Keratinocyte (primary cell): ENCODE measurements at regions not wholly inside any gene's neighbourhood (a gene's known extent, or its start where the extent isn't known, plus 50 kb on each side); places are given as distances from the start of the nearest gene placed in this dataset.

ENCODE experiments used
- DNase-seq: peaks from one replicate; pipeline ENCODE4 v3.0.0-alpha.2; 2011; ENCODE audit warnings: low read depth, missing footprints, low spot score
- FAIRE-seq: peaks from 2 replicates; lab custom pipeline; 2011; peaks lifted over from hg19 to GRCh38; lab: Jason Lieb, UNC
- H2AFZ ChIP-seq: 2 replicates; pipeline ENCODE4 v1.6.0; 2012; ENCODE audit warnings: low read length, control low read depth, inconsistent platforms; ENCODE audit not compliant: control insufficient read depth
- H3K27ac ChIP-seq: 2 replicates; pipeline ENCODE4 v1.5.1; 2011; ENCODE audit warnings: low read length; ENCODE audit not compliant: control insufficient read depth, insufficient read depth
- H3K27me3 ChIP-seq: 3 replicates; pipeline ENCODE4 v1.6.0; 2011; ENCODE audit warnings: low read length; ENCODE audit not compliant: control insufficient read depth, insufficient read depth; ENCODE audit errors: extremely low read depth
- H3K36me3 ChIP-seq, 2 experiments: 2 replicates in 1 of 2; 3 replicates in 1 of 2; pipeline ENCODE4 v1.5.1; 2011; ENCODE audit warnings: low read length in 2 of 2, mild to moderate bottlenecking in 1 of 2; ENCODE audit not compliant: control insufficient read depth in 2 of 2, insufficient read depth in 2 of 2; ENCODE audit errors: extremely low read depth in 1 of 2
- H3K4me1 ChIP-seq: 3 replicates; pipeline ENCODE4 v1.5.1; 2011; ENCODE audit warnings: low read length; ENCODE audit not compliant: control insufficient read depth, insufficient read depth; ENCODE audit errors: extremely low read depth
- H3K4me2 ChIP-seq: 3 replicates; pipeline ENCODE4 v1.6.0; 2011; ENCODE audit warnings: low read depth, low read length; ENCODE audit not compliant: control insufficient read depth, insufficient read depth; ENCODE audit errors: extremely low read depth
- H3K4me3 ChIP-seq, 3 experiments: fragments of 200-600 bp in 1 of 3; sonication (generic) in 1 of 3; 2 replicates in 2 of 3; 3 replicates in 1 of 3; pipeline ENCODE4 v1.5.1; 2011 to 2016; ENCODE audit warnings: low read length in 3 of 3, mild to moderate bottlenecking in 3 of 3, control low read depth in 2 of 3, inconsistent platforms in 1 of 3, low read depth in 1 of 3, mixed read lengths in 1 of 3, mixed run types in 1 of 3, moderate library complexity in 1 of 3; ENCODE audit not compliant: control insufficient read depth in 2 of 3, insufficient read depth in 2 of 3; ENCODE audit errors: extremely low read depth in 1 of 3
- H3K79me2 ChIP-seq: 2 replicates; pipeline ENCODE4 v1.6.0; 2012; ENCODE audit warnings: low read length; ENCODE audit not compliant: control insufficient read depth, insufficient read depth
- H3K9ac ChIP-seq: 3 replicates; pipeline ENCODE4 v1.6.0; 2011; ENCODE audit warnings: low read length; ENCODE audit not compliant: control insufficient read depth, insufficient read depth; ENCODE audit errors: extremely low read depth
- H3K9me1 ChIP-seq: 3 replicates; pipeline ENCODE4 v1.6.0; 2011; ENCODE audit warnings: low read length; ENCODE audit not compliant: control insufficient read depth, insufficient read depth; ENCODE audit errors: extremely low read depth
- H3K9me3 ChIP-seq: 2 replicates; pipeline ENCODE4 v1.5.1; 2012; ENCODE audit warnings: low read depth, low read length; ENCODE audit not compliant: control insufficient read depth
- H4K20me1 ChIP-seq: 3 replicates; pipeline ENCODE4 v1.6.0; 2011; ENCODE audit warnings: low read length; ENCODE audit not compliant: control insufficient read depth, insufficient read depth; ENCODE audit errors: extremely low read depth
- EZH2 ChIP-seq: IDR thresholded peaks from one replicate; pipeline ENCODE4 v1.6.1; 2012; ENCODE audit warnings: inconsistent platforms, mild to moderate bottlenecking, low read length, moderate library complexity
- dilution Hi-C: fragments of 300-500 bp; cut with MboI; formaldehyde crosslinking; loops from one replicate; pipeline ENCODE4 v1.7.0; 2020; ENCODE audit warnings: low sequenced_read_pairs; ENCODE audit not compliant: extremely low pct_ligation_motif_present
- TF ChIP-seq, protein P1 (sequence below), 3 experiments: IDR thresholded peaks in 1 of 3; conservative IDR thresholded peaks in 1 of 3; optimal IDR thresholded peaks in 1 of 3; 2 replicates in 2 of 3; 3 replicates in 1 of 3; pipeline versions ENCODE3 to v1.5.1; 2011; ENCODE audit warnings: low read length in 3 of 3, mild to moderate bottlenecking in 3 of 3, moderate library complexity in 2 of 3, control low read depth in 1 of 3, inconsistent platforms in 1 of 3; ENCODE audit not compliant: insufficient read depth in 2 of 3; ENCODE audit errors: extremely low read depth in 1 of 3

DNA sequence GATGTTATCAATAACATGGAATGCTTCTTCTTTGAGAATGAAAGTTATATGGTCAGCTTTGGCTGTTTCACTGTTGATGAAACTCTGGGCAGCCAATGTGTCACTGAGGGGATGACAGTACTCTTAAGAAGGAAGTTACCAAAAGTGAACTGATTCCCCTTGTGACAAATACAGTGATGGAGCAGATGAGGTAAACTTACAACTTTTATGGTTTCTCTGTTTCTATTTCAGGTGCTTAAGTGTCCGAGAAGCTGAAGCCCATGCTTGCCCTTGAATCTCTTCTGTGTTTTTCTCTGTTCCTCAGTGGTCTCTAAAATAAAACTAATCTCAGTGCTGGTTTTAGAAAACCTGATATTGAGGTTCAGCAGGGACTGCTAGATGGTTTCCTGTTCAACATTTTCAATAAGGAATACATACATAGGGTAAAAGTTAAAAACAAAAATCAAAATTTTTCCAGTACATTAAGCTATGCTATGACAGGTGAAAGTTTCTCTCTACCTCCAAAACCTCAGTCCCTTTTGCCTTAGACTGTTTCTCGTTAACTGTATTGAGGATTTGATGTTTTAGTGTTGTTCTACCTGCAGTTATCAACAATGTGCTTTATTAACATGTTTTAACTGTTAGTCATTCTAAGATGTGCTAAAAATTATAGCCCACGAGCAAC lies 454.4 kb upstream of the ADGRL4 start:
- H3K9me1 ChIP-seq: no peaks in the 10 kb centered on the region
- H3K9me3 ChIP-seq: no peaks in the 10 kb centered on the region
- no peaks in the 10 kb centered on the region for H3K79me2 ChIP-seq
- no peaks in the 10 kb centered on the region for H3K36me3 ChIP-seq
- no peak overlapping the region for H3K9ac ChIP-seq
- H3K27ac ChIP-seq: no peak overlapping the region
- no peaks in the 10 kb centered on the region for H3K27me3 ChIP-seq
- FAIRE-seq (no peak), DNase-seq (no peak)
- H3K4me2 ChIP-seq: no peak overlapping the region
- no peak overlapping the region for H3K4me3 ChIP-seq
- TF ChIP-seq, protein P1, sequence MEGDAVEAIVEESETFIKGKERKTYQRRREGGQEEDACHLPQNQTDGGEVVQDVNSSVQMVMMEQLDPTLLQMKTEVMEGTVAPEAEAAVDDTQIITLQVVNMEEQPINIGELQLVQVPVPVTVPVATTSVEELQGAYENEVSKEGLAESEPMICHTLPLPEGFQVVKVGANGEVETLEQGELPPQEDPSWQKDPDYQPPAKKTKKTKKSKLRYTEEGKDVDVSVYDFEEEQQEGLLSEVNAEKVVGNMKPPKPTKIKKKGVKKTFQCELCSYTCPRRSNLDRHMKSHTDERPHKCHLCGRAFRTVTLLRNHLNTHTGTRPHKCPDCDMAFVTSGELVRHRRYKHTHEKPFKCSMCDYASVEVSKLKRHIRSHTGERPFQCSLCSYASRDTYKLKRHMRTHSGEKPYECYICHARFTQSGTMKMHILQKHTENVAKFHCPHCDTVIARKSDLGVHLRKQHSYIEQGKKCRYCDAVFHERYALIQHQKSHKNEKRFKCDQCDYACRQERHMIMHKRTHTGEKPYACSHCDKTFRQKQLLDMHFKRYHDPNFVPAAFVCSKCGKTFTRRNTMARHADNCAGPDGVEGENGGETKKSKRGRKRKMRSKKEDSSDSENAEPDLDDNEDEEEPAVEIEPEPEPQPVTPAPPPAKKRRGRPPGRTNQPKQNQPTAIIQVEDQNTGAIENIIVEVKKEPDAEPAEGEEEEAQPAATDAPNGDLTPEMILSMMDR (optimal IDR thresholded peaks at IDR 0.05 in 1 of 3, IDR thresholded peaks at IDR 0.05 in 1 of 3, conservative IDR thresholded peaks at IDR 0.05 in 1 of 3; ENCODE audit: extremely low read depth in 1 of 3, insufficient read depth in 2 of 3, low read length in 3 of 3): no peak
- H4K20me1 ChIP-seq: no peaks in the 10 kb centered on the region
- no peak overlapping the region for H2AFZ ChIP-seq
- dilution Hi-C loops: no loop called here
- no peaks in the 10 kb centered on the region for H3K4me1 ChIP-seq

DNA sequence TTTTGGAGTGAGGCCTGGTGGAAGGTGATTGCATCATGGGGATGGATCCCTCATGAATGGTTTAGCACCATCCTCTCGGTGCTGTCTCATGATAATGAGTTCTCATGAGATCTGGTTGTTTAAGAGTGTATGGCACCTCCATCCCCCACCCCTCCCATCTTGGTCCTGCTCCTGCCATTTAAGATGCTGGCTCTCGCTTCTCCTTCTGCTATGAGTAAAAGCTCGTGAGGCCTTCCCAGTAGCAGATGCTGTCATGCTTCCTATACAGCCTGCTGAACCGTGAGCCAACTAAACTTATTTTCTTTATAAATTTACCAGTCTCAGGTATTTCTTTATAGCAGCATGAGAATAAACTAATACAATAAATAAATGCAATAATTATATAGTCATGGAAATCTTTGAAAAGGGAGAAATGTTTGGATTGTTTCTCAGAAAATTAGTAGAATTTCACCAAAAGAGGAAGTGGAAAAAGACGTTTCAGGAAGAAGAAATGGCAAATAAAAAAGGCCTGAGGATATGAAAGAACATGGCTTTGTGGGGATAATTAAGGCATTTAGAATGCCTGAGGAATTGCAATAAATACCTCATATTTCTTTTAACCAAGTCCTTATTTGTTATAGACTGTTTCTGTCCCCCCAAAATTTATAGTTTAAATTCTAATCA lies 451.2 kb upstream of the ADGRL4 start:
- H3K4me2 ChIP-seq: no peak overlapping the region
- TF ChIP-seq, protein P1 (optimal IDR thresholded peaks at IDR 0.05 in 1 of 3, IDR thresholded peaks at IDR 0.05 in 1 of 3, conservative IDR thresholded peaks at IDR 0.05 in 1 of 3; ENCODE audit: extremely low read depth in 1 of 3, insufficient read depth in 2 of 3, low read length in 3 of 3): no peak
- TF ChIP-seq EZH2: no peak
- no peak overlapping the region for H3K4me3 ChIP-seq
- no peaks in the 10 kb centered on the region for H3K36me3 ChIP-seq
- H4K20me1 ChIP-seq: no peaks in the 10 kb centered on the region
- no peak overlapping the region for H2AFZ ChIP-seq
- dilution Hi-C loops: no loop called here
- H3K79me2 ChIP-seq: no peaks in the 10 kb centered on the region
- no peaks in the 10 kb centered on the region for H3K9me3 ChIP-seq
- no peaks in the 10 kb centered on the region for H3K27me3 ChIP-seq
- no peak for DNase-seq
- no peak overlapping the region for H3K27ac ChIP-seq
- no peaks in the 10 kb centered on the region for H3K9me1 ChIP-seq
- no peaks in the 10 kb centered on the region for H3K4me1 ChIP-seq
- no peak overlapping the region for H3K9ac ChIP-seq
- no peak for FAIRE-seq
